HepG2 (cell line): ENCODE measurements at regions not wholly inside any gene's neighbourhood (a gene's known extent, or its start where the extent isn't known, plus 50 kb on each side); places are given as distances from the start of the nearest gene placed in this dataset.

Experiments used
- ARNT2 ChIP-seq: sonication (generic); formaldehyde crosslinking; IDR thresholded peaks from 2 replicates; pipeline ENCODE4 v1.8.0; 2022; ENCODE audit warnings: mild to moderate bottlenecking, low read depth, missing genetic modification reagents, moderate library complexity
- DPF2 ChIP-seq: sonication (generic); formaldehyde crosslinking; IDR thresholded peaks from 2 replicates; pipeline ENCODE4 v1.4.0; 2020; ENCODE audit warnings: mild to moderate bottlenecking, low read depth, missing genetic modification reagents, borderline replicate concordance
- ELF1 ChIP-seq: sonication (generic); formaldehyde crosslinking; IDR thresholded peaks from 2 replicates; pipeline ENCODE4 v1.4.0; 2020; ENCODE audit warnings: missing genetic modification reagents
- ESRRA ChIP-seq: sonication (generic); formaldehyde crosslinking; IDR thresholded peaks from 2 replicates; pipeline ENCODE4 v1.5.1; 2020; ENCODE audit warnings: mild to moderate bottlenecking, low read depth, missing genetic modification reagents
- FLYWCH1 ChIP-seq: sonication (generic); formaldehyde crosslinking; IDR thresholded peaks from 2 replicates; pipeline ENCODE4 v1.8.1; 2023; ENCODE audit warnings: mild to moderate bottlenecking, missing genetic modification reagents
- FOXP1 ChIP-seq, 2 experiments: fragments of 450-650 bp in 1 of 2; IDR thresholded peaks; 2 replicates each; pipeline ENCODE4 v1.6.1; 2017 to 2018; ENCODE audit warnings: antibody characterized with exemption in 1 of 2
- GATA4 ChIP-seq: sonication (generic); IDR thresholded peaks from 2 replicates; pipeline ENCODE4 v1.6.1; 2016; ENCODE audit warnings: antibody characterized with exemption, low read depth, borderline replicate concordance
- HES4 ChIP-seq: sonication (generic); formaldehyde crosslinking; IDR thresholded peaks from 2 replicates; pipeline ENCODE4 v1.9.0; 2021; ENCODE audit warnings: mild to moderate bottlenecking, missing genetic modification reagents, borderline replicate concordance
- HHEX ChIP-seq: IDR thresholded peaks from 2 replicates; pipeline ENCODE4 v1.6.1; 2016; ENCODE audit warnings: control low read depth
- HMG20A ChIP-seq: IDR thresholded peaks from 2 replicates; pipeline ENCODE4 v1.6.1; 2016; ENCODE audit warnings: borderline replicate concordance
- KDM2A ChIP-seq: sonication (generic); formaldehyde crosslinking; IDR thresholded peaks from 2 replicates; pipeline ENCODE4 v1.4.0; 2020; ENCODE audit warnings: low read depth, missing genetic modification reagents, borderline replicate concordance
- NFRKB ChIP-seq: fragments of 450-650 bp; IDR thresholded peaks from 2 replicates; pipeline ENCODE4 v1.6.1; 2017
- NR3C1 ChIP-seq: sonication (generic); formaldehyde crosslinking; IDR thresholded peaks from 2 replicates; pipeline ENCODE4 v1.4.0; 2020; ENCODE audit warnings: missing genetic modification reagents
- PHB2 ChIP-seq: fragments of 450-650 bp; IDR thresholded peaks from 2 replicates; pipeline ENCODE4 v1.6.1; 2018; ENCODE audit not compliant: partially characterized antibody
- RBM39 ChIP-seq: fragments of 200-400 bp; formaldehyde crosslinking; IDR thresholded peaks from one replicate; pipeline ENCODE4 v1.6.1; 2018; ENCODE audit warnings: antibody characterized with exemption, mild to moderate bottlenecking, low read depth, low read length; ENCODE audit not compliant: poor library complexity, severe bottlenecking
- SRSF9 ChIP-seq: fragments of 200-400 bp; formaldehyde crosslinking; IDR thresholded peaks from 2 replicates; pipeline ENCODE4 v1.6.1; 2018; ENCODE audit warnings: borderline replicate concordance, mild to moderate bottlenecking, low read depth, low read length; ENCODE audit not compliant: insufficient read depth, poor library complexity, severe bottlenecking
- TBX3 ChIP-seq: fragments of 450-650 bp; IDR thresholded peaks from 2 replicates; pipeline ENCODE4 v1.6.1; 2017; ENCODE audit warnings: antibody characterized with exemption, mild to moderate bottlenecking, inconsistent platforms, borderline replicate concordance
- TCF12 ChIP-seq, 2 experiments: fragments of 450-650 bp in 1 of 2; sonication (generic) in 1 of 2; formaldehyde crosslinking in 1 of 2; IDR thresholded peaks; 2 replicates each; pipeline versions ENCODE4 v1.6.1 to v1.8.0; 2017 to 2022; ENCODE audit warnings: antibody characterized with exemption in 1 of 2, mild to moderate bottlenecking in 1 of 2, missing genetic modification reagents in 1 of 2, moderate library complexity in 1 of 2
- WIZ ChIP-seq: sonication (generic); formaldehyde crosslinking; IDR thresholded peaks from 2 replicates; pipeline ENCODE4 v1.5.1; 2020; ENCODE audit warnings: mild to moderate bottlenecking, missing genetic modification reagents
- ZEB1 ChIP-seq: IDR thresholded peaks from 2 replicates; pipeline ENCODE4 v1.6.1; 2012; ENCODE audit warnings: mild to moderate bottlenecking, low read depth, inconsistent platforms; ENCODE audit not compliant: insufficient replicate concordance
- ZNF33A ChIP-seq: sonication (generic); formaldehyde crosslinking; IDR thresholded peaks from 2 replicates; pipeline ENCODE4 v1.5.1; 2020; ENCODE audit warnings: missing genetic modification reagents, mild to moderate bottlenecking, moderate library complexity, borderline replicate concordance
- ZNF510 ChIP-seq: sonication (generic); formaldehyde crosslinking; IDR thresholded peaks from 2 replicates; pipeline ENCODE4 v1.4.0; 2020; ENCODE audit warnings: low read depth, mild to moderate bottlenecking, missing genetic modification reagents
- ZNF747 ChIP-seq: sonication (generic); formaldehyde crosslinking; IDR thresholded peaks from 2 replicates; pipeline ENCODE4 v1.8.1; 2023; ENCODE audit warnings: missing genetic modification reagents, mild to moderate bottlenecking, borderline replicate concordance
- ZSCAN21 ChIP-seq: sonication (generic); formaldehyde crosslinking; IDR thresholded peaks from 2 replicates; pipeline ENCODE4 v1.8.0; 2022; ENCODE audit warnings: mild to moderate bottlenecking, missing genetic modification reagents, moderate library complexity, borderline replicate concordance
- ZSCAN29 ChIP-seq: sonication (generic); formaldehyde crosslinking; conservative IDR thresholded peaks from 2 replicates; pipeline ENCODE4 v1.4.0; 2020; ENCODE audit warnings: mild to moderate bottlenecking, missing genetic modification reagents
- TF ChIP-seq, protein P1 (sequence below): sonication (generic); formaldehyde crosslinking; IDR thresholded peaks from 2 replicates; pipeline ENCODE4 v1.4.0; 2020; ENCODE audit warnings: missing genetic modification reagents
- TF ChIP-seq, protein P2 (sequence below): IDR thresholded peaks from 2 replicates; pipeline ENCODE4 v1.6.1; 2016; ENCODE audit warnings: missing compliant biosample characterization, missing genetic modification reagents, borderline replicate concordance
- TF ChIP-seq, protein P3 (sequence below): sonication (generic); formaldehyde crosslinking; IDR thresholded peaks from 2 replicates; pipeline ENCODE4 v1.8.1; 2023; ENCODE audit warnings: mild to moderate bottlenecking, moderate library complexity, missing genetic modification reagents

DNA sequence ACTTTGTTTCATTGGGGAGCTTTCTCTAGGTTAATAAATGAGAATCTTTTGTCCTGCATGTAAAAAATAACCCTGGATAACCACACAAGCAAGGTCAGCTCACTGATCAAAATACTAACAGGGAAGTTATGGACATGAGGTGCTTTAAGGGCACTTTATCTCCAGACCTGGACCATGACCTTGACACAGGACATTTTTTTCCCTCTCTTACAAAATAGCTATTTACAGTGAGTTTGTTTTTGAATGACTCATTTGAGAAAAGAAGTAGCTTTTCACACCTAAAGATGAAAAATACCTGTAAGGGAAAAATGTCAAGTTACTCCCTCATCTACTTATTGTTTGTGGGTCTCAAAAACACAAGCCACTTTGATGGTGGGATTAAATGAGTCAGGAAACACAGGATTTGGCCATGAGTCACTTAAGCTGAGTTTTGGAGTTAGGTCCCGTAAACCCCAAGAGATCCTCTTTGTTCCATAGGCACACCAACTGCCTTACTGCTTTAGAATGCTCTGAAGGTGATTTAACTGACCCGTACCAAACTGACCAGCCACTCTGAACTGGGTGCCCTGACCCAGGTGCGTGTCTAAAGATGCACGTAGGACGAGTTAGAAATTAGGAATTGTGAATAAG, 479.3 kb upstream of the NXPH2 start (continued):
- TF ChIP-seq HMG20A (CRISPR knock-in tag) (peak; percentile 68; the same call in 1 of the 2 replicates), WIZ (CRISPR knock-in tag) (no peak), NR3C1 (CRISPR knock-in tag) (no peak), ZEB1 (no peak), RBM39 (no peak), ZNF510 (CRISPR knock-in tag) (no peak), FLYWCH1 (CRISPR knock-in tag) (no peak), NFRKB (no peak), ELF1 (no peak), ZNF33A (CRISPR knock-in tag) (no peak), ZSCAN21 (CRISPR knock-in tag) (no peak), HHEX (CRISPR knock-in tag) (peak; percentile 63; the same call in 1 of the 2 replicates), PHB2 (no peak), GATA4 (peak; percentile 45; the same call in 1 of the 2 replicates), ARNT2 (CRISPR knock-in tag) (no peak), ZSCAN29 (CRISPR knock-in tag) (no peak), KDM2A (CRISPR knock-in tag) (no peak), TBX3 (peak; percentile 87), DPF2 (CRISPR knock-in tag) (no peak), ESRRA (no peak), ZNF747 (CRISPR knock-in tag) (no peak), FOXP1 (IDR thresholded peaks at IDR 0.05) (no peak), FOXP1 (CRISPR knock-in tag; IDR thresholded peaks at IDR 0.05) (peak; percentile 90), SRSF9 (no peak), HES4 (no peak), TCF12 (IDR thresholded peaks at IDR 0.05) (no peak), TCF12 (CRISPR knock-in tag; IDR thresholded peaks at IDR 0.05) (no peak)
- TF ChIP-seq, protein P1, sequence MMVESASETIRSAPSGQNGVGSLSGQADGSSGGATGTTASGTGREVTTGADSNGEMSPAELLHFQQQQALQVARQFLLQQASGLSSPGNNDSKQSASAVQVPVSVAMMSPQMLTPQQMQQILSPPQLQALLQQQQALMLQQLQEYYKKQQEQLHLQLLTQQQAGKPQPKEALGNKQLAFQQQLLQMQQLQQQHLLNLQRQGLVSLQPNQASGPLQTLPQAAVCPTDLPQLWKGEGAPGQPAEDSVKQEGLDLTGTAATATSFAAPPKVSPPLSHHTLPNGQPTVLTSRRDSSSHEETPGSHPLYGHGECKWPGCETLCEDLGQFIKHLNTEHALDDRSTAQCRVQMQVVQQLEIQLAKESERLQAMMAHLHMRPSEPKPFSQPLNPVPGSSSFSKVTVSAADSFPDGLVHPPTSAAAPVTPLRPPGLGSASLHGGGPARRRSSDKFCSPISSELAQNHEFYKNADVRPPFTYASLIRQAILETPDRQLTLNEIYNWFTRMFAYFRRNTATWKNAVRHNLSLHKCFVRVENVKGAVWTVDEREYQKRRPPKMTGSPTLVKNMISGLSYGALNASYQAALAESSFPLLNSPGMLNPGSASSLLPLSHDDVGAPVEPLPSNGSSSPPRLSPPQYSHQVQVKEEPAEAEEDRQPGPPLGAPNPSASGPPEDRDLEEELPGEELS (CRISPR knock-in tag): peak; percentile 69
- TF ChIP-seq, protein P2, sequence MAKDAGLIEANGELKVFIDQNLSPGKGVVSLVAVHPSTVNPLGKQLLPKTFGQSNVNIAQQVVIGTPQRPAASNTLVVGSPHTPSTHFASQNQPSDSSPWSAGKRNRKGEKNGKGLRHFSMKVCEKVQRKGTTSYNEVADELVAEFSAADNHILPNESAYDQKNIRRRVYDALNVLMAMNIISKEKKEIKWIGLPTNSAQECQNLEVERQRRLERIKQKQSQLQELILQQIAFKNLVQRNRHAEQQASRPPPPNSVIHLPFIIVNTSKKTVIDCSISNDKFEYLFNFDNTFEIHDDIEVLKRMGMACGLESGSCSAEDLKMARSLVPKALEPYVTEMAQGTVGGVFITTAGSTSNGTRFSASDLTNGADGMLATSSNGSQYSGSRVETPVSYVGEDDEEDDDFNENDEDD (CRISPR knock-in tag): no peak
- TF ChIP-seq, protein P3, sequence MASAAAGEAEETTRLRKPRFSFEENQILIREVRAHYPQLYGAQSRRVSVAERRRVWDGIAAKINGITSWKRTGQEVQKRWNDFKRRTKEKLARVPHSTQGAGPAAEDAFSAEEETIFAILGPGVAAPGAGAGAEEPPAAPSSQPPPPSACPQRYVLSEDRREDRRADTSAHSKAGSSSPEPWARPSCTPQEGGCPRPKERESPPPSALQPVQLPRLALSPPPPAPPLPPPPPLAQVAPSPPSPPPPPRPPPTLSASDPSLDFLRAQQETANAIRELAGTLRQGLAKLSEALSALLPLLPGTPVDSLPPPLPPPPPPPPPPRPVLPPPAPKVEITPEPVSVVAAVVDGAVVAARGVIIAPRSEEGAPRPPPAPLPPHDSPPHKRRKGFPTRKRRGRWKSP (CRISPR knock-in tag): no peak
